Stimulated activated CD8-positive, alpha-beta memory T cell treated with anti-CD3 and anti-CD28 coated beads, Interleukin-12 subunit alpha, Interleukin-12 subunit beta, amount 100 ng/mL, for 4 hours (primary cell): ENCODE measurements at regions not wholly inside any gene's neighbourhood (a gene's known extent, or its start where the extent isn't known, plus 50 kb on each side); places are given as distances from the start of the nearest gene placed in this dataset.

Experiments
- DNase-seq: peaks from one replicate; pipeline ENCODE4 v3.0.0-alpha.2; 2020; ENCODE audit warnings: low read depth

DNA sequence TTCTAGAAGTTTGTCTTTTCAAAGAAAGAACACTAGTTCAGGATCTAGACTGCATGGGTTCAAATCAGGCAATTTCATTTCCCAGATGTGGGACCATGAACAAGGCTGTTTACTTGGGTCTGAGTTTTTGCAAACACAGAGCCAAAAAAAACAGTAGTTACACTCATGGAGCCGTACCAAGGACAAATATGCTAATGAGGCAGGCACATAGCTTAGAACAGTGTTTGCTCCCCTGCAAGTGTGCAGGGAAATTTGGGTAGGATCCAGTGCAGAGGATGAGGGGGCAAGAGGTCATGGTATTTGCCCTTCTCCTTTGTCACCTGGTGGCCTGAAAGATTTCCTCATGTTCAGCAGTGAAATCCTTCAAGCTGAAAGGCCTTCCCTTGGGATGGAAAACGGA, 860.4 kb downstream of the VRK1 start:
- DNase-seq = no peak

DNA sequence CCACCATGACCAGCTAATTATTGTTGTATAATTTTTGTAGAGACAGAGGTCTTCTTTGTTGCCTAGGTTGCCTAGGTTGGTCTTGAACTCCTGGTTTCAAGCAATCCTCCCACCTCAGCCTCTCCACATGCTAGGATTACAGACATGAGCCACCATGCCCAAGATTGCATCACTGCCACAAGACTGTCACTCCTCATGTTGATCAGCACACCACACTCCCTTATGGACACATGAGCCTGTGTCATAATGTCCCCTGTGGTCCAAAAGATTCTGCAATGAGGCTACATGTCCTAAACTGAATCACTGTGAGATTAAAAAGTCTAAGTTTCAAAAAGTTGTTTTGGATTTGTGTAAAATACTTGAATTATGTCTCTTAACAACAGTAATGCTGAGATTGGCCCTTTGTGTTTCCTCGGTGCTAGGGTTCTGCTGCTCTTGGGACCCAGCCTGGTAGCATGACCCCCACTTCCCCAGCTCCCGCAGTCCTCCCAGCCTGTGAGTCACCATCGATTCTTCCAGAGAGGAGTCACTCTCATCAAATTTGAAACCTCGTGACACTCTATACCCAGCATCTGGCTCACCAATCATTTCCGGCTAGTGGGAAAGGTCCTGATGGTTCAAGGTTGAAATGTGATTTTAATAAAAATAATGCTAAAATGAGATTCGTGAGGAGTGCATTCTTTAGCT, 890.9 kb downstream of the VRK1 start:
- DNase-seq = no peak

DNA sequence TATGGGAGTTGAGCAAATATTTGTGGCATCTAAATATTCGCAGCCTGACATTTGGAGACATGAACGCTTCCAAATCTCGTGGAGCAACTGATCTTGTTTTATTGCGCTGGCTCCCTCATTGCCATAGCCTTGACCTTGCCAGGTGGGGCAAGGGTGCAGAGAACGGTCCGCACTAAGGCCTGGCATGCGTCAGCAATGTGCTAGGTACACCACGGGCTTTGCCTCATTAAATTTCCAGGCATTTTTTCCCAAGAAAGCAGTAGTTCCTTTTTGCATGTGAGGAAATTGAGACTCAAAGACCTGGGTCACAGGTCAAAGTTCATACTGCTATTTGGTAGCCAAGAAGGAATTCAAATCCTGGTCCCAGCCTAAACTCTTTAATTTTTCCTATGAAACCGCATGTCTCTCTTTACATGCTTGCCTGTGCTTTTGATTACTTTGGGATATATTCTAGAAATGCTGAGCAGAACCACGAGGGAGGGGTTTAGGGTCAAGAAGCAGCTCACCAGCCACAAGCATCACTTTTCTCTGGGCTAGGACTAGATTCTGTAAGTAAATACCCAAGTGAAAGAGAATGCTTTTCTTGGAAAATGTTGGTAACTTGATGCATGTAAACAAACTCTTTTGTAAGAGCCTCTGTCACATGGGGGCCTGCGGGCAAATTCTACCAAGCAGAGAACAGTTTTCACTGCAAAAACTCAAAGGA, 891.6 kb downstream of the VRK1 start:
- DNase-seq = no peak

DNA sequence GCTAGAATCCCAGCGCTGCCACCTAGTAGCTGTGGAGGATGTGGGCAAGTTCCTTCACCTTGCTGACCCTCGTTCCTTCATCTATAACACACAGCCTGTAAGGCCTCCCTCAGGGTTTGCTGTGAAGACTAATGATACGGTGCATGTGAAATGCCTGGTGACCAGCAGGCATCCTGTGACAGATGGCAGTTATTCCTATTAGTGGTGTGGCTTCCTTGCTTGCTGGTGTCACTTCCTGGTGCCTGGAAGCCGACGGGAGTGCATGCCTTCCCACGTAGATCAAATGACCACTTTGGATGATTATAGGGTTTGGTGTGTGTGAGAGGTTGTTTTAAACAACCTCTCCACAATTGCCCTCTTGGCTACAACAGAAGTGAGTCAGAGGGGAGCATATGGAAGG, 894.9 kb downstream of the VRK1 start:
- DNase-seq = no peak

- DNase-seq = no peak
Observed at GRCh38 chr14:97695456-97695981, 898.3 kb downstream of the VRK1 start.

GRCh38 chr14:97697772-97698171, 900.6 kb downstream of the VRK1 start:
- DNase-seq = no peak

DNA sequence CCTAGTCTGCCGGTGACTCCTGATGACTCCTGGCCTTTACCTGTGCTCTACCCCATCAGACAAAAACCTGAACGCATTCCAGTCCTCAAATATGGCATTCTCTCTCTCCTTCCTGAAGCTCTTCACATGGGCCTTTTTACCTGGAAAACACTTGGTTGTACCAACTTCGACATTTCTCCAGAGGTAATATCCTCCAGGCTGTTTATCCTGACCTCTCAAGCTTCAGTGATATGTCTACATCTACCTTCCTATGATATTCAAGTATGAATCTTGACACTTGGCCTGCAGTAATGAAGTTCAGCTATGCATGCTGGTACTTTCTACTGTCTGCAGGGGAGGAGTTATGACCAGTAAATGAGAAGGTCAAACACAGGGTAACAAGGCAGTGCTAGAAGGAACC, 901.8 kb downstream of the VRK1 start:
- no peak for DNase-seq

DNA sequence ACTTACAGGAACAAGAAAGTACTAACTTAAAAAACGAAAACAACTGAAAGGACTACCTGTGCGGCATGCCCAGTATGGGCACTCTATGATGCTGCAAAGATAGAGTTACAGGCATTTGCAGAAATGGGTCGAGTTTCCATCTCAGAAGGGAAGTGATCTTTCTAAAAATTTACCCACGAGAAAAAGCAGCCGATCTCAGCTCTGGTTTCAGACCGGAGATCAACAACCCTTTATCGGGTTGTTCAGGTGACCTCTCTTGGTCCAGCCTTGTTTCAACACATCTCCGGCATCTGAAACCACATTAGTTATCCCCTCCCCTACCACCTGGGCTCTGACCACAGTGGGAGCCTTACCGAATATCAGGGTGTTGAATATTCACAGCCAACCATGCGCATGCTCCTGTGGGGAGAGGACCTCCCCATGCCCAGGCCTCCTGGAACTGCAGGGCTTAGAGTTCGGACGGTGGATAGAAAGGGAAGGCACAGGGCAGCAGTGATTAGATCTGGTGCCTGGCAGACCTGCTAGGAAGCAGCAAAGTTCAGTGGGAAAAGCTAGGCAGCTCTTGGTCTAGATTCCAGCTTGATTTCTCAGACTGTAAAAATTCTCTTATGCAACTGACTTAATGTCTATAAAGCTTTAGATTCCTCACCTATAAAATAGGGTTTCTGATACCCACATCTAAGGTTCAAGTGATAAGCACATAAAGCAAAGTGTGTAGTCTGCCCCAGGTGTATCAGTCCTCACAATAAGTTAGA, 906.0 kb downstream of the VRK1 start:
- DNase-seq = no peak

DNA sequence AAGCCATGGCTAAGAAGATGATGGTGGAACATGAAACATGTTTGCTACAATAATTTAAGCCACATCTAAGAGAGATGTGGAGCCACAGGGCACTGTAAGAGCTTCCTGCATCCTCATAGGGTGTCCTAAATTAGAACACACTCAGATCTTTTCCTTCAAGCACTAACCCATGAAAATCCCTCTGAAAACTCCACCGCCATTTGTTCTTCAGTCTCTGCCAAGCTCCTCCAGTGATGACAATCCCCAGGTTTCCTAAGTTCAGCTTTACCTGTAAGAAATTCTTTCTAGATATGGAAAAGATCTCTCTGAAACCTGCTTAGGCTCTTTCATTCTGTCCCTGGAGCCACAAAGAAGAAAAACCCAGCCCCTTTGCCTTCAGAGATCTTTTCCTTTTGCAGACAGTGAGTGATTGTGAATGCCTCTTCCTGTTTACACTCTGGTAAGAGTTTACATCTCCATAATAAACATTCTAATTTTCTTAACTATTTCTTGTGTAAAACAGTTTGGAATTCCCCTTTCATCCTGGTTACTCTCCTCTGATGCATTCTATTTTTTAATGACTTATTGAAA, 907.2 kb downstream of the VRK1 start:
- no peak for DNase-seq

DNA sequence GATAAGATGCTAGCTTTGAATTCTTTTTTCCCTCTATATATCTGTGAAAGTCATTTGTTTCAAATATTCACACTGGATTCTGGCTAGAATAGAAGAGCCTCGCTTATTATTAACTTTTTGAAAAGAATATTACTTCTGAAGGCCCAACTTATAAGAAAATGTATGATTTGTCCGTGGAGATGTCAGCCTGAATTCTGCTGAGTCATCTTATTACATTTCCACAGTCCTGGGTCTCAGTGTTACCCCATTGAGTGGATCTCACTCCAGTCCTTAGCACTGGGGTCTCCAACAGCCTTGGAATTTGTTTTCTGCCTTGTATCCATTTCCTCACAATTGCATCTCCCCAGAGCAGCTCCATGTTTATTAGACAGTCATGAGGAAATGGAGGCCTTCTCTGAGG, 907.9 kb downstream of the VRK1 start:
- no peak for DNase-seq

DNA sequence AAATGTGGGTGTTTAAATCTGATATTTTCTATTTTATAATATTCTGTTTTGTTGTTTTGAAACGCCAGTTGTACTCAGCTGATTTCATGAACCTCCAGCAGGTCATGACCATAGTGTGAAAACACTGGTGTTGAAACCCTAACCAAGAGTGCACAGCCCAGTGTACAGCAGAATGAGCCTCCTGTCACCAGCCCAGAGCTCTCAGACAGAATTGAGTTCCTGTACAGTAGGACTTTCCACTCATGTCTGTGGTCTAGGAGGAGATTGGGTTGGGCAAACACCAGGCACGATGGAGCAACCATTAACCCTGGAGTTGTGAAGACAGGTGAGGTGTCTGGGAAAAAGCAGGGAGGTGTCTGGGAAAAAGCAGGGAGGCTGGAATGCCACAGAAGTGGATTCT, 908.8 kb downstream of the VRK1 start:
- DNase-seq = no peak

- DNase-seq = no peak
Observed at GRCh38 chr14:97706819-97707218, 909.6 kb downstream of the VRK1 start.

DNA sequence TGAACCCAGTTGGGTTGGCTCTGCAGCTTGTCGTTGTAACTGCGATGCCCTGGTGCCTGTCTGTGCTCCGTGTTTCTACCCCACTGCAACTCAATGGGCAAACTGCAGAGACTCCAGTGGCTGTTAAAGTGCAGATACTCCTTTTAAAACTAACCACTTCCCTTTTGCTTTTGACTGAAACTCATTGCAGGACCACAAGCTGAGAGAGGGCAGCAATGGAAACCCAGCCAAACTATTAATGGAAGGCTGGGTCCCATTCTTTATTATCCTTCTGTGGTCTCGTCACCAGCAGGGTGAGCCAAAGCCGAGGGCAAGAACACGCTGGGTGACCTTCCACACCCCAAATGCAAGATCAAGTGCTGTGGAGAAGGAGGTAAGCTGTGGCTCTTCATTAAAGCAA, 910.4 kb downstream of the VRK1 start:
- no peak for DNase-seq

GRCh38 chr14:97709552-97709951, 912.4 kb downstream of the VRK1 start:
- no peak for DNase-seq

- DNase-seq = no peak
Observed at GRCh38 chr14:97710726-97711125, 913.5 kb downstream of the VRK1 start.

DNA sequence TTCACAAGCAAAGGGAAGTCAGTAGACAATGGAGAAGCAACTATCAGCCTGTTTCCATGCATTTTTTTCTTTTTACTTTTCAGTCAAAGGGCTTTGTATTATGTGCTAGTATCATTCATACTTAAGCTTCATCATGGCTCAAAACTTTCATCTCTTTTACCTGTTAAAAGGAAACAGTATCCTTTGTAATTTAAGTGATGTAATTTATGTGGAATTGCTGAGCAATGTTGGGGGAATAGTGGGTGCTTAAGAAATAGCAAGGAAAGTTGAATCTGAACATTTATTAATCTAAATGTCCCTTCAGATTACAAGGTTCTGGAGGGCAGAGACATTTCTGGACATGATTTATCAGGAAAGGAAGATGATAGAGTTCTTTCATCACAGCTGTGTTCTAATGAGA, 915.3 kb downstream of the VRK1 start:
- DNase-seq = no peak

DNA sequence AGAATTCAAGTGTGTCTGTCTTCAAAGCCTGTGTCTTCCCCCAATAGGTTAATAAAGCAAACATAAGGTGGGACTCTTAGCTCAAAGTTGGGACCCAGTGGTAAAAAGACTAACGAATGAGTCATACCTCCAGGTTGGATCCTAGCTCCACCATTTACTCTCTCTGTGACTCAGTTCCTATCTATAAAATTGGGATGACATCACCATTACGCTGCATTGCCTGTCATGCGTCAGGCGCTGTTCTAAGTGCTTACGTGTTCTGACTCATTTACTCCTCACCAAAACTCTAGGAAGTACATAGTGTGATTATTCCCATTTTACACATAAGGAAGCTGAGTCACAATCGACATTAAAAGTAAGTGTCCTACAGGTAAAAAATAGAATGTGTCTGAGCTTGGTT, 915.8 kb downstream of the VRK1 start:
- no peak for DNase-seq

DNA sequence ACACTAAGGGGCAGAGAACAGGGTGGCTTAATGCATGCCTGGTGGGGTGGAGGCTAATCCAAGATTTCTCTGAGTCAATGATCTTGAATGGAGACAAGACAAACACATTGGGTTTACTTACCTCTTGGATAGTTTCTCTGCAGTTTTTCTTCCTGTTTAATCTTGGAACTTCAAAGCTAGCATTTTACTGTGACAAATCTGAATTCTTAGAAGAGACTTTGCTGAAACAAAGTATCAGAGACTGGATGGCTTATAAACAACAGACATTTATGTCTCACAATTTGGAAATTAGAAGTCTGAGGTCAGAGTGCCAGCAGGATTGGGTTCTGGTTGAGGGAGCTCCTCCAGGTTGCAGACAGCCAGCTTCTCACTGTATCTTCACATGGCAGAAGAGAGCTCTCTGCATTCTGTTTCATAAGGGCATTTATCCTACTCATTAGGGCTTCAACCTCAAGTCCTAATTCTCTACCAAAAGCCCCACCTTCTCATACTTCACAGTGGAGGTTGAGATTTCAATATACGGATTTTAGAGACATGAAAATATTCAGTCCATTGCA, 921.8 kb downstream of the VRK1 start:
- DNase-seq = no peak

GRCh38 chr14:97719931-97720330, 922.7 kb downstream of the VRK1 start:
- no peak for DNase-seq

GRCh38 chr14:97723351-97723750, 926.2 kb downstream of the VRK1 start:
- DNase-seq = no peak

GRCh38 chr14:97723819-97724218, 926.6 kb downstream of the VRK1 start:
- DNase-seq = no peak

DNA sequence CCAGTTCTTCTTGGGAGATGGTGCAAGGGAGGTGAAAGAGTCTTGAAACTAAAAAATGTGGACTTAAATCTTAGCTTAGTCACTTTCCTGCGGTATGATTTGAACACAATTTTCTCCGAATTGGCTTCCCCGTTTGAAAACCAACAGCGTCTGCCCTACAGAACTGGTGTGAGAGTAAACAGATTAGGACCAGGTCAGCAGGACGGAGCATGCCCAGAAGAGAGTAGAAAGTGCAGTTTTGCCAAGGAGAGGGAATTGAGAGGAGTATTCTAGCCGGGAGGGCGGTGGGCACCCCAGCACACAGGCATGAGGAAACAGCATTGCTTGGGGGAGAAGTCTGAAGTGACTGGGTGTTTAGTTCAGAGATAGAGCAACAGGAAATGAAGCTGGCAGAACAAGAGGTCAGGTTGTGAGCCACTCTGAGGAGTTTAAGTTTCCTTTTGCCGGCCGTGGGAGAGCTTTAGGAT, 927.1 kb downstream of the VRK1 start:
- no peak for DNase-seq
